ENCODE measurements at regions not wholly inside any gene's neighbourhood (a gene's known extent, or its start where the extent isn't known, plus 50 kb on each side); places are given as distances from the start of the nearest gene placed in this dataset.

GRCh38 chr22:23405366-23405851 lies 174.7 kb downstream of the IGLL1 start:
- no peak overlapping the region for H3K4me3 ChIP-seq
- H3K9me3 ChIP-seq: no peaks in the 10 kb centered on the region
- intact Hi-C loops (cut with DNase I): no loop called here
- H3K4me1 ChIP-seq: peaks cover 4% of the 10 kb centered on the region in 2 donors
- H3K27me3 ChIP-seq: peaks cover 0 to 17% of the 10 kb centered on the region in 2 donors
- no peak for ATAC-seq
- DNase-seq: no peak
- no peaks in the 10 kb centered on the region for H3K36me3 ChIP-seq
- no peak for TF ChIP-seq CTCF (IDR thresholded peaks at IDR 0.05)
- no peak overlapping the region for H3K27ac ChIP-seq

- intact Hi-C loops (cut with DNase I): no loop called here
- ATAC-seq (peak; percentile 54), DNase-seq (peak in 2 of 4 donors; percentile 72 to 84)
- no peak for TF ChIP-seq CTCF (IDR thresholded peaks at IDR 0.05)
- Histone ChIP-seq H3K27me3 (peaks cover 0 to 17% of the 10 kb centered on the region in 2 donors), H3K4me1 (peaks cover 4% of the 10 kb centered on the region in 2 donors), H3K36me3 (no peaks in the 10 kb centered on the region), H3K27ac (no peak overlapping the region), H3K9me3 (no peaks in the 10 kb centered on the region), H3K4me3 (no peak overlapping the region)
Observed at GRCh38 chr22:23404689-23405365, 175.3 kb downstream of the IGLL1 start.

- DNase-seq: peak in 1 of 4 donors; percentile 74
Observed at GRCh38 chr22:23403720-23404688, 176.1 kb downstream of the IGLL1 start.

GRCh38 chr22:23403152-23403719 lies 176.9 kb downstream of the IGLL1 start:
- no peaks in the 10 kb centered on the region for H3K9me3 ChIP-seq
- H3K27ac ChIP-seq: no peak overlapping the region
- peaks cover 4% of the 10 kb centered on the region in 2 donors for H3K4me1 ChIP-seq
- no peak for TF ChIP-seq CTCF (IDR thresholded peaks at IDR 0.05)
- H3K27me3 ChIP-seq: peaks cover 0 to 17% of the 10 kb centered on the region in 2 donors
- ATAC-seq: no peak
- no peak overlapping the region for H3K4me3 ChIP-seq
- DNase-seq: no peak
- intact Hi-C loops (cut with DNase I): no loop called here
- H3K36me3 ChIP-seq: no peaks in the 10 kb centered on the region

More at GRCh38 chr22:23403720-23404688, 176.1 kb downstream of the IGLL1 start:
- intact Hi-C loops (cut with DNase I): no loop called here
- TF ChIP-seq CTCF (IDR thresholded peaks at IDR 0.05): no peak
- H3K36me3 ChIP-seq: no peaks in the 10 kb centered on the region
- no peak for ATAC-seq
- no peak overlapping the region for H3K4me3 ChIP-seq
- H3K27ac ChIP-seq: no peak overlapping the region
- H3K27me3 ChIP-seq: peaks cover 0 to 17% of the 10 kb centered on the region in 2 donors
- peaks cover 4% of the 10 kb centered on the region in 2 donors for H3K4me1 ChIP-seq
- H3K9me3 ChIP-seq: no peaks in the 10 kb centered on the region
